ENCODE measurements at regions not wholly inside any gene's neighbourhood (a gene's known extent, or its start where the extent isn't known, plus 50 kb on each side); places are given as distances from the start of the nearest gene placed in this dataset.

- no peaks in the 10 kb centered on the region for H3K36me3 ChIP-seq (replicated peaks)
- DNase-seq, result no peak
- no peak overlapping the region for H3K27ac ChIP-seq
- H3K27me3 ChIP-seq (replicated peaks), result no peaks in the 10 kb centered on the region
- peak; percentile 43 for TF ChIP-seq CTCF (IDR thresholded peaks at IDR 0.05; ENCODE audit: low read depth, low read length, missing control alignments)
- H3K4me3 ChIP-seq (ENCODE audit: low read depth, low read length), result no peak overlapping the region
- in situ Hi-C loops (cut with HindIII; ENCODE audit: low pct_ligation_motif_present, low sequenced_read_pairs), result no loop called here
Measured at GRCh38 chr1:30353637-30354036, 369.7 kb downstream of the MATN1 start.

- TF ChIP-seq CTCF (IDR thresholded peaks at IDR 0.05; ENCODE audit: low read depth, low read length, missing control alignments), result no peak
- Histone ChIP-seq H3K4me3 (ENCODE audit: low read depth, low read length) (no peak overlapping the region), H3K27me3 (replicated peaks) (no peaks in the 10 kb centered on the region), H3K27ac (no peak overlapping the region), H3K36me3 (replicated peaks) (no peaks in the 10 kb centered on the region)
- in situ Hi-C loops (cut with HindIII; ENCODE audit: low pct_ligation_motif_present, low sequenced_read_pairs), result no loop called here
- no peak for DNase-seq
Measured at GRCh38 chr1:30348147-30348546, 375.2 kb downstream of the MATN1 start.

GRCh38 chr1:30345491-30346130, 377.8 kb downstream of the MATN1 start:
- in situ Hi-C loops (cut with HindIII; ENCODE audit: low pct_ligation_motif_present, low sequenced_read_pairs), result no loop called here
- no peak for DNase-seq
- H3K27ac ChIP-seq, result no peak overlapping the region
- no peak for TF ChIP-seq CTCF (IDR thresholded peaks at IDR 0.05; ENCODE audit: low read depth, low read length, missing control alignments)
- no peaks in the 10 kb centered on the region for H3K27me3 ChIP-seq (replicated peaks)
- H3K4me3 ChIP-seq (ENCODE audit: low read depth, low read length), result no peak overlapping the region
- no peaks in the 10 kb centered on the region for H3K36me3 ChIP-seq (replicated peaks)

- H3K27me3 ChIP-seq (replicated peaks), result no peaks in the 10 kb centered on the region
- no peak overlapping the region for H3K4me3 ChIP-seq (ENCODE audit: low read depth, low read length)
- TF ChIP-seq CTCF (IDR thresholded peaks at IDR 0.05; ENCODE audit: low read depth, low read length, missing control alignments), result no peak
- no peaks in the 10 kb centered on the region for H3K36me3 ChIP-seq (replicated peaks)
- DNase-seq, result no peak
- H3K27ac ChIP-seq, result no peak overlapping the region
- in situ Hi-C loops (cut with HindIII; ENCODE audit: low pct_ligation_motif_present, low sequenced_read_pairs), result no loop called here
Measured at GRCh38 chr1:30343562-30343961, 379.8 kb downstream of the MATN1 start.

- Histone ChIP-seq H3K4me3 (ENCODE audit: low read depth, low read length) (no peak overlapping the region), H3K27ac (no peak overlapping the region), H3K27me3 (replicated peaks) (no peaks in the 10 kb centered on the region), H3K36me3 (replicated peaks) (no peaks in the 10 kb centered on the region)
- in situ Hi-C loops (cut with HindIII; ENCODE audit: low pct_ligation_motif_present, low sequenced_read_pairs), result no loop called here
- no peak for TF ChIP-seq CTCF (IDR thresholded peaks at IDR 0.05; ENCODE audit: low read depth, low read length, missing control alignments)
- no peak for DNase-seq
Measured at GRCh38 chr1:30342535-30343141, 380.7 kb downstream of the MATN1 start.

DNA sequence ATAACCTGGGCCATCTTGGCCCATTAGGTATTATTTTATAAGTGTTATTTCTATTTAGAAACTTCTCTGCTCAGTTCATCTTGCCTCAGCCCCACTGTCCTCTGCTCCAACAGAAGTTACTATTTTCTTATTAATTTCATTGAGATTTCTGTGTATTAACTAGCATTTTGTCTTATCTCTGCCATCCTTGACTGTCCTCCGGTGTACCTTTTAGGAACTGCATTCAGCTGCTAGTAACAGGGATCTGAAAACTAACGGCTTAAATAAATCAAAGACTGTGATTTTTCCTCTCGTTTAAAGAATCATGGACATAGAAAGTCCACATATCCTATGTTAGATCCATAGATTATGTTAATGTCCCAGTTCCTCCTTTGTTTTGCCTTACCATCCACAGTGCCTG, 382.5 kb downstream of the MATN1 start:
- DNase-seq, result no peak
- Histone ChIP-seq H3K27ac (no peak overlapping the region), H3K4me3 (ENCODE audit: low read depth, low read length) (no peak overlapping the region), H3K36me3 (replicated peaks) (no peaks in the 10 kb centered on the region), H3K27me3 (replicated peaks) (no peaks in the 10 kb centered on the region)
- in situ Hi-C loops (cut with HindIII; ENCODE audit: low pct_ligation_motif_present, low sequenced_read_pairs), result no loop called here
- peak; percentile 20 for TF ChIP-seq CTCF (IDR thresholded peaks at IDR 0.05; ENCODE audit: low read depth, low read length, missing control alignments)
